CD14-positive monocyte (primary cell): ENCODE measurements at regions not wholly inside any gene's neighbourhood (a gene's known extent, or its start where the extent isn't known, plus 50 kb on each side); places are given as distances from the start of the nearest gene placed in this dataset.

Experiments used
- DNase-seq, 3 donors: peaks; one replicate each; pipeline ENCODE4 v3.0.0-alpha.2; 2011 to 2022
- H2AFZ ChIP-seq: 2 replicates; pipeline ENCODE4 v1.6.0; 2012; ENCODE audit warnings: mild to moderate bottlenecking, low read depth, low read length, inconsistent platforms; ENCODE audit not compliant: insufficient read depth, poor library complexity, severe bottlenecking
- H3K27ac ChIP-seq, 2 donors: 1 replicate in 1 of 2; 2 replicates in 1 of 2; pipeline ENCODE4 v1.5.1; 2012 to 2013; ENCODE audit warnings: low read length in 2 of 2, control low read depth in 1 of 2, inconsistent platforms in 1 of 2, low read depth in 1 of 2, mild to moderate bottlenecking in 1 of 2
- H3K27me3 ChIP-seq, 2 donors: one replicate each; pipeline versions ENCODE4 v1.6.0 to v1.6.1; 2011 to 2013; ENCODE audit warnings: low read length in 2 of 2; ENCODE audit not compliant: control insufficient read depth in 2 of 2, insufficient read depth in 2 of 2
- H3K36me3 ChIP-seq, 2 donors: replicated peaks in 1 of 2; 1 replicate in 1 of 2; 2 replicates in 1 of 2; pipeline versions ENCODE4 v1.5.1 to v1.6.1; 2012 to 2013; ENCODE audit warnings: low read length in 2 of 2, control low read depth in 1 of 2, inconsistent platforms in 1 of 2, mild to moderate bottlenecking in 1 of 2; ENCODE audit not compliant: insufficient read depth in 2 of 2, control insufficient read depth in 1 of 2
- H3K4me1 ChIP-seq, 2 donors: 1 replicate in 1 of 2; 2 replicates in 1 of 2; pipeline versions ENCODE4 v1.5.1 to v1.6.1; 2012 to 2013; ENCODE audit warnings: low read length in 2 of 2, control low read depth in 1 of 2, inconsistent platforms in 1 of 2, mild to moderate bottlenecking in 1 of 2, moderate library complexity in 1 of 2; ENCODE audit not compliant: insufficient read depth in 2 of 2, control insufficient read depth in 1 of 2
- H3K4me2 ChIP-seq: replicated peaks from 2 replicates; pipeline ENCODE3; 2012; ENCODE audit warnings: low read length, moderate library complexity, mild to moderate bottlenecking; ENCODE audit not compliant: poor library complexity, severe bottlenecking; ENCODE audit errors: extremely low read depth
- H3K4me3 ChIP-seq, 3 experiments: fragments of 200-600 bp in 1 of 3; sonication (generic) in 1 of 3; replicated peaks in 1 of 3; 1 replicate in 2 of 3; 2 replicates in 1 of 3; pipeline ENCODE4 v1.5.1; 2011 to 2013; ENCODE audit warnings: low read length in 3 of 3, mild to moderate bottlenecking in 3 of 3, control low read depth in 2 of 3, low read depth in 2 of 3, inconsistent platforms in 1 of 3, moderate library complexity in 1 of 3
- H3K79me2 ChIP-seq: 2 replicates; pipeline ENCODE4 v1.6.0; 2012; ENCODE audit warnings: mild to moderate bottlenecking, control low read depth, inconsistent platforms, low read length, moderate library complexity; ENCODE audit not compliant: insufficient read depth
- H3K9ac ChIP-seq: 2 replicates; pipeline ENCODE4 v1.6.0; 2017; ENCODE audit warnings: low read length, mild to moderate bottlenecking; ENCODE audit not compliant: insufficient read depth, poor library complexity, severe bottlenecking
- H3K9me3 ChIP-seq, 2 donors: replicated peaks in 1 of 2; 1 replicate in 1 of 2; 2 replicates in 1 of 2; pipeline versions ENCODE4 v1.5.1 to v1.6.1; 2012 to 2013; ENCODE audit warnings: low read length in 2 of 2, control low read depth in 1 of 2; ENCODE audit not compliant: control insufficient read depth in 1 of 2, insufficient read depth in 1 of 2
- H4K20me1 ChIP-seq: 2 replicates; pipeline ENCODE4 v1.6.0; 2012; ENCODE audit warnings: mild to moderate bottlenecking, low read length, control low read depth, moderate library complexity; ENCODE audit not compliant: insufficient read depth
- H3K27ac Mint-ChIP-seq, 7 donors: one replicate each; pipeline ENCODE4 v1.8.0; 2020; ENCODE audit warnings: mild to moderate bottlenecking in 7 of 7, mixed read lengths in 7 of 7, moderate library complexity in 6 of 7, inconsistent platforms in 2 of 7
- H3K27me3 Mint-ChIP-seq, 3 donors: one replicate each; pipeline ENCODE4 v1.8.0; 2021 to 2022; ENCODE audit warnings: low read depth in 3 of 3, mild to moderate bottlenecking in 3 of 3, mixed read lengths in 3 of 3, moderate library complexity in 3 of 3, inconsistent platforms in 1 of 3
- H3K36me3 Mint-ChIP-seq, 2 donors: one replicate each; pipeline ENCODE4 v1.8.0; 2020; ENCODE audit warnings: mixed read lengths in 2 of 2, inconsistent platforms in 1 of 2, mild to moderate bottlenecking in 1 of 2
- H3K4me1 Mint-ChIP-seq: one replicate; pipeline ENCODE4 v1.8.0; 2020; ENCODE audit warnings: mild to moderate bottlenecking, mixed read lengths
- H3K4me3 Mint-ChIP-seq, 2 donors: one replicate each; pipeline ENCODE4 v1.8.0; 2020; ENCODE audit warnings: mild to moderate bottlenecking in 2 of 2, mixed read lengths in 2 of 2, moderate library complexity in 1 of 2
- H3K9me3 Mint-ChIP-seq, 7 donors: one replicate each; pipeline ENCODE4 v1.8.0; 2020 to 2022; ENCODE audit warnings: mixed read lengths in 7 of 7, mild to moderate bottlenecking in 6 of 7, moderate library complexity in 6 of 7, inconsistent platforms in 2 of 7
- WGBS: methylation state at CpG from one replicate; pipeline ENCODE4 v1.1.5; 2013; ENCODE audit warnings: missing lambda C conversion rate; ENCODE audit not compliant: insufficient coverage; 5-methylcytosine and 5-hydroxymethylcytosine counted together
- intact Hi-C, 2 donors: fragments of 100-400 bp; cut with micrococcal nuclease; formaldehyde crosslinking; loops; one replicate each; pipeline versions ENCODE4 v1.15.0 to v1.15.1; 2023
- TF ChIP-seq, protein P1 (sequence below): fragments of 200-600 bp; IDR thresholded peaks from one replicate; pipeline ENCODE4 v1.8.0; 2022; ENCODE audit warnings: antibody characterized with exemption, mild to moderate bottlenecking

DNA sequence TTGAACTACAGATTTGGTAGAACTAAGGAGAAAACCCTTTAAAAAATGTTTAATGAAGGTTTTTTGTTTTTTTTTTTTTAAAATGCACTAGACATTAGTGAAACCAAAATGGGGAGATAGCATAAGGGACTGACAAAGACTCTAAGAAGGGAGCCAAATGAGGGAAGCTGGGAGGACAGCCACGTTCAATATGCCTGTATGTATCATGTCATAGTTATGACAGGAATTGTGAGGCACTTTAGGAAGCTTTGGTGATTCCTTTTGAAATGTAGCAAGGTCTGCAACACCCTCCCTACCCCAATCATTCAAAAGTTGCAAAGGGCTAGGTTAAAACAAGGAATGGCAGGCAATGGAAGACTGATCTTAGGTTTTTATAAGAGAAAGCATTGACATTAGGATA, 526.0 kb downstream of the TLL1 start:
- H3K4me3 ChIP-seq = no peak overlapping the region
- no peaks in the 10 kb centered on the region for H3K27me3 ChIP-seq
- intact Hi-C loops = no loop called here
- no peak overlapping the region for H3K9ac ChIP-seq
- Mint-ChIP-seq H3K9me3 (no peaks in the 10 kb centered on the region), H3K27ac (no peak overlapping the region), H3K4me1 (no peaks in the 10 kb centered on the region), H3K36me3 (no peaks in the 10 kb centered on the region), H3K27me3 (no peaks in the 10 kb centered on the region), H3K4me3 (no peak overlapping the region)
- no peaks in the 10 kb centered on the region for H3K79me2 ChIP-seq
- H3K4me2 ChIP-seq = no peak overlapping the region
- H3K27ac ChIP-seq = no peak overlapping the region
- no peaks in the 10 kb centered on the region for H3K9me3 ChIP-seq
- H3K36me3 ChIP-seq = no peaks in the 10 kb centered on the region
- WGBS = no CpG with 5 or more reads among the region's 1 CpG
- H2AFZ ChIP-seq = no peak overlapping the region
- no peak for DNase-seq
- H3K4me1 ChIP-seq = no peaks in the 10 kb centered on the region
- TF ChIP-seq, protein P1, sequence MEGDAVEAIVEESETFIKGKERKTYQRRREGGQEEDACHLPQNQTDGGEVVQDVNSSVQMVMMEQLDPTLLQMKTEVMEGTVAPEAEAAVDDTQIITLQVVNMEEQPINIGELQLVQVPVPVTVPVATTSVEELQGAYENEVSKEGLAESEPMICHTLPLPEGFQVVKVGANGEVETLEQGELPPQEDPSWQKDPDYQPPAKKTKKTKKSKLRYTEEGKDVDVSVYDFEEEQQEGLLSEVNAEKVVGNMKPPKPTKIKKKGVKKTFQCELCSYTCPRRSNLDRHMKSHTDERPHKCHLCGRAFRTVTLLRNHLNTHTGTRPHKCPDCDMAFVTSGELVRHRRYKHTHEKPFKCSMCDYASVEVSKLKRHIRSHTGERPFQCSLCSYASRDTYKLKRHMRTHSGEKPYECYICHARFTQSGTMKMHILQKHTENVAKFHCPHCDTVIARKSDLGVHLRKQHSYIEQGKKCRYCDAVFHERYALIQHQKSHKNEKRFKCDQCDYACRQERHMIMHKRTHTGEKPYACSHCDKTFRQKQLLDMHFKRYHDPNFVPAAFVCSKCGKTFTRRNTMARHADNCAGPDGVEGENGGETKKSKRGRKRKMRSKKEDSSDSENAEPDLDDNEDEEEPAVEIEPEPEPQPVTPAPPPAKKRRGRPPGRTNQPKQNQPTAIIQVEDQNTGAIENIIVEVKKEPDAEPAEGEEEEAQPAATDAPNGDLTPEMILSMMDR = no peak
- H4K20me1 ChIP-seq = no peaks in the 10 kb centered on the region

DNA sequence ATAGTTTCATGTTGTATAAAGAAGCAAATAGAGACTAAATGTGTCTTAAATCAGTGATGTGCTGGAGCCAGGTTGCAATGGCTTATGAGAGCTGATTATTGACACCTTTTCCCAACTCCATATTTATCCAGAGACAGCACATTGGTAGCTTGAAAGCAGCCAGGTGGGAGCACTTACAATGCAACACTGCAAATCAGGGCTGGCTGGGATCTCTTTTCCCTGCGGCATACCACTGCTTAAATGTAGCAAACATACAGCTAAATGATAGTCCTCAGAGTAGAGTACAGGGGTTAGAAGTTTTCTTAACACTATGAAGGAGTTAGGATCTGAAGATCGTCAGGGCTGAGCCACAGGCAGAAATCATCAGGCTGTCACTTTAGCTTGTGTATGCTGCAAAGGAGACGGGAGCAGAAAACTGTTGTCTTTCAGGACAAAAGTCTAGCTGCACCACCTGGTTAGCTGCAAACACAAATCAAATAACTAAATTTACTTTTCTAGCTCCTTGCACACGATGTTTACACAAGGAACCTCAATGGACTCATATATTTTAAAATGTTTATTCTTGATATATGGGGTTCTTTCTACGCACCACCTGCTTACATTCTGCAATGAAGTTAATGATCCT, 527.3 kb downstream of the TLL1 start:
- Histone ChIP-seq H3K9ac (no peak overlapping the region), H3K9me3 (no peaks in the 10 kb centered on the region), H3K4me1 (no peaks in the 10 kb centered on the region), H3K27ac (no peak overlapping the region), H3K4me3 (no peak overlapping the region), H4K20me1 (no peaks in the 10 kb centered on the region), H3K79me2 (no peaks in the 10 kb centered on the region), H3K4me2 (no peak overlapping the region), H3K36me3 (no peaks in the 10 kb centered on the region), H3K27me3 (no peaks in the 10 kb centered on the region), H2AFZ (no peak overlapping the region)
- Mint-ChIP-seq H3K36me3 (no peaks in the 10 kb centered on the region), H3K27me3 (no peaks in the 10 kb centered on the region), H3K4me3 (no peak overlapping the region), H3K27ac (no peak overlapping the region), H3K9me3 (no peaks in the 10 kb centered on the region), H3K4me1 (no peaks in the 10 kb centered on the region)
- WGBS = 100% methylated on average over 1 of the region's 5 CpGs
- TF ChIP-seq, protein P1 = no peak
- DNase-seq = no peak
- intact Hi-C loops = no loop called here
